Stomach (tissue), 8 donors: ENCODE measurements at regions not wholly inside any gene's neighbourhood (a gene's known extent, or its start where the extent isn't known, plus 50 kb on each side); places are given as distances from the start of the nearest gene placed in this dataset.

Experiments
- DNase-seq, 2 donors: peaks; one replicate each; pipeline versions ENCODE4 v3.0.0 to v3.0.0-alpha.2; 2013 to 2019
- H3K27ac ChIP-seq, 5 donors: fragments of 200-600 bp in 4 of 5; sonication (generic) in 4 of 5; one replicate each; pipeline ENCODE4 v1.5.1; 2013 to 2019; ENCODE audit warnings: mild to moderate bottlenecking in 1 of 5, moderate library complexity in 1 of 5
- H3K27me3 ChIP-seq, 3 donors: fragments of 200-600 bp; sonication (generic); one replicate each; pipeline ENCODE4 v1.5.1; 2017 to 2019; ENCODE audit warnings: mixed run types in 1 of 3
- H3K36me3 ChIP-seq, 4 donors: fragments of 200-600 bp; sonication (generic); 1 replicate in 3 of 4; 2 replicates in 1 of 4; pipeline ENCODE4 v1.5.1; 2016 to 2019
- H3K4me1 ChIP-seq, 4 donors: fragments of 200-600 bp; sonication (generic); one replicate each; pipeline ENCODE4 v1.5.1; 2016 to 2019
- H3K4me3 ChIP-seq, 4 donors: fragments of 200-600 bp; sonication (generic) in 3 of 4; one replicate each; pipeline ENCODE4 v1.5.1; 2016 to 2019; ENCODE audit warnings: mild to moderate bottlenecking in 1 of 4
- H3K9me3 ChIP-seq, 4 donors: fragments of 200-600 bp; sonication (generic); one replicate each; pipeline ENCODE4 v1.5.1; 2016 to 2019
- EP300 ChIP-seq: sonication (generic); formaldehyde crosslinking; IDR thresholded peaks from one replicate; pipeline ENCODE4 v1.6.1; 2017; ENCODE audit warnings: antibody characterized with exemption
- POLR2A ChIP-seq, 4 donors: fragments of 450-650 bp; IDR thresholded peaks; one replicate each; pipeline ENCODE4 v1.6.1; 2016; ENCODE audit warnings: antibody characterized with exemption in 4 of 4, control low read depth in 2 of 4, mild to moderate bottlenecking in 1 of 4, moderate library complexity in 1 of 4
- POLR2AphosphoS5 ChIP-seq, 3 donors: sonication (generic); formaldehyde crosslinking; IDR thresholded peaks; one replicate each; pipeline ENCODE4 v1.6.1; 2016; ENCODE audit warnings: antibody characterized with exemption in 3 of 3
- WGBS, 5 donors: extraction: QIAGEN DNeasy Blood & Tissue Kit in 3 of 5; methylation state at CpG; one replicate each; pipeline versions ENCODE4 v1.1.5 to v1.1.7; 2013 to 2018; 5-methylcytosine and 5-hydroxymethylcytosine counted together
- intact Hi-C: fragments of 100-400 bp; cut with DNase I; formaldehyde crosslinking; loops from one replicate; pipeline ENCODE4 v1.15.1; 2023; ENCODE audit warnings: low total_unique reads
- TF ChIP-seq, protein P1 (sequence below), 7 experiments: fragments of 450-650 bp in 4 of 7; fragments of 200-600 bp in 3 of 7; sonication (generic) in 3 of 7; IDR thresholded peaks; one replicate each; pipeline ENCODE4 v1.5.1; 2016 to 2019; ENCODE audit warnings: antibody characterized with exemption in 7 of 7, control low read depth in 2 of 7, mild to moderate bottlenecking in 1 of 7
- donor health status: healthy with polysubstance abuse.
- donor health status: Bipolar disorder and iron deficiency.
- donor health status: healthy.

DNA sequence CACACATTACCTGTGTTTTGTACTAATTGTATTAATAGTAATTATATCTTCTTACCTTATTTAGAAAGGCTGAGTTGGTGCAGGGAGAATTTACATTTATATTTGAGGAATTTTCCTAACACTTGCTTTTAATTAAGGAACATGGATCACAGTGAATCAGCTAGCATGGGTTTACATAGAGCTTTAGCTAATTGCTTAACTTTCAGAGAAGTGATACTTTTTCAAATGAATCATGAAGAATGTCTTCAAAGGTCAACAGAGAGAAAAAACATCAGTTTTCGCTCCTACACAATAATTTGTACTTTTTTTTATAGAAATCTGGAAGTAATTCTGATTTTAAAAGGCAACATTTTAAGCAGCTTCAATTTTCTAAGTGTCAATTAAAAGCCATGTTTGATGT, 195.0 kb upstream of the HEY2 start:
- Histone ChIP-seq H3K27ac (no peak overlapping the region), H3K4me1 (peaks cover 0 to 3% (median 0%) of the 10 kb centered on the region in 4 donors), H3K36me3 (no peaks in the 10 kb centered on the region), H3K9me3 (no peaks in the 10 kb centered on the region), H3K4me3 (no peak overlapping the region), H3K27me3 (no peaks in the 10 kb centered on the region)
- intact Hi-C loops: no loop called here
- WGBS, 5 donors: 69 to 81% (median 79%) methylated on average over 1 of the region's 1 CpG
- DNase-seq: no peak
- no peak for TF ChIP-seq POLR2AphosphoS5 (IDR thresholded peaks at IDR 0.05)
- TF ChIP-seq, protein P1, sequence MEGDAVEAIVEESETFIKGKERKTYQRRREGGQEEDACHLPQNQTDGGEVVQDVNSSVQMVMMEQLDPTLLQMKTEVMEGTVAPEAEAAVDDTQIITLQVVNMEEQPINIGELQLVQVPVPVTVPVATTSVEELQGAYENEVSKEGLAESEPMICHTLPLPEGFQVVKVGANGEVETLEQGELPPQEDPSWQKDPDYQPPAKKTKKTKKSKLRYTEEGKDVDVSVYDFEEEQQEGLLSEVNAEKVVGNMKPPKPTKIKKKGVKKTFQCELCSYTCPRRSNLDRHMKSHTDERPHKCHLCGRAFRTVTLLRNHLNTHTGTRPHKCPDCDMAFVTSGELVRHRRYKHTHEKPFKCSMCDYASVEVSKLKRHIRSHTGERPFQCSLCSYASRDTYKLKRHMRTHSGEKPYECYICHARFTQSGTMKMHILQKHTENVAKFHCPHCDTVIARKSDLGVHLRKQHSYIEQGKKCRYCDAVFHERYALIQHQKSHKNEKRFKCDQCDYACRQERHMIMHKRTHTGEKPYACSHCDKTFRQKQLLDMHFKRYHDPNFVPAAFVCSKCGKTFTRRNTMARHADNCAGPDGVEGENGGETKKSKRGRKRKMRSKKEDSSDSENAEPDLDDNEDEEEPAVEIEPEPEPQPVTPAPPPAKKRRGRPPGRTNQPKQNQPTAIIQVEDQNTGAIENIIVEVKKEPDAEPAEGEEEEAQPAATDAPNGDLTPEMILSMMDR (IDR thresholded peaks at IDR 0.05): no peak

DNA sequence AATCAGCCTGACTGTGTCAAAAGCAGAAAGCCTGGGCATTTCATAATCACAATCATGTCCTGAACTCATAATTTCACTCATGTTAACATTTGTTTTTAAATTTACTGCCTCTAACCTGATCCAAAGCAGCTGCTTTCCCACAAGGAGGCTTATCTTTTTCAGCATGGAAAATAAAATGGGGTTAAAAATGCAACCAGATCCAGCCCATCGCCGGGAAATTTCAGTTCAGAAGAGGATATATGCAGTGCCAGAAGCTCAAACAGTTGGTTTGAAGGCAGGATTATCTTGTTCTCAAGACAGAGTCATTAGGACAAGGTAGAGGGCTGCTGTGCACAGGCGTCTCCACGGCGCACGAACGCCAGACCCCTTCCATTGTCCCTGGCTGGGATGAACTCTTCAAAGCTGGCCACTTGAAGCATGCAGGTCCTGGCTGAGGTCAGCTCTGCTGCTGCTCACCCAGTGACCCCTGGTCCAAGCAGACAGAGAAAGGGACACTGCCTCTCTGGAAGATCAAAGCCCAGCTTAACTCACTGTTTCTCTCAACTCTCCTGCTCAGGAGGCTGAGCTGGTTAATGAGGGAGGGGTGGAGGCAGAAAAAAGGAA, 191.1 kb upstream of the HEY2 start:
- Histone ChIP-seq H3K9me3 (no peaks in the 10 kb centered on the region), H3K36me3 (no peaks in the 10 kb centered on the region), H3K27me3 (no peaks in the 10 kb centered on the region), H3K27ac (no peak overlapping the region), H3K4me3 (no peak overlapping the region), H3K4me1 (peaks cover 0 to 3% (median 0%) of the 10 kb centered on the region in 4 donors)
- WGBS, 5 donors: 44 to 50% (median 47%) methylated on average over 7 of the region's 7 CpGs
- TF ChIP-seq EP300 (no peak), POLR2A (IDR thresholded peaks at IDR 0.05) (no peak), POLR2AphosphoS5 (IDR thresholded peaks at IDR 0.05) (no peak)
- TF ChIP-seq, protein P1 (IDR thresholded peaks at IDR 0.05): no peak
- intact Hi-C loops: no loop called here
- no peak for DNase-seq

DNA sequence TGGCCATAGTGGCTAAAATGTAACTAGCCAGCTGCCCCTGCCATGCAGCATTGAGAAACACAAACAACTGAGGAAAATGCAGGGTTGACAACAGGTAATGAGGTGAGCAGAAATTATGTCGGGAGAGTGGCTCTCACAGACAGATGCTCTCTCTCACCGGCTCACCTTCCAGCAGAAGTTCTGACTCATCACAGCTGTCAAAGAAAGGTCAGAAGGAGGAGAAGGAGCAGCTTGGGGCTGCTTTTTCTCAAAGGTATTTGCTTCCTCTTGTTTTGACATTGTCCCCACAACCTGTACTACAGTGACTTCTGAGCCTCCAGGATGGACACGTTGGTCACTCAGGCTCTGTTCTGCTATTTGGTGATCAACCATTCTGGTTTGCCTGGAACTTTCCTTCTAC, 190.5 kb upstream of the HEY2 start:
- no peak for DNase-seq

DNA sequence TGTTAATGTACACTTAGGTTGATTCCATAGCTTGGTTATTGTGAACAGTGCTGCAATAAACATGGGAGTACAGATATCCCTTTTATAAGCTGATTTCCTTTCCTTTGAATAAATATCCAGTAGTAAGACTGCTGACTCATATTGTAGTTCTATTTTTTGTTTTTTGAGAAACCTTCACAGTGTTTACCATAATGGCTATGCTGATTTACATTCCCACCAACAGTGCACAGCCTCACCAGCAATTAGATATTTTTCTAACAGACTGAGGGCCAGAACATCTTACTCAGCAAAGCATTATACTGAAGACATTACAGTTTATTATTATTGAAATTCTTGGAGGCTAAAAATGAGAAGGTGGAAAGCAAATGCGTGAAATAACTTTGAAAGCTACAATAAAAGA, 187.3 kb upstream of the HEY2 start:
- TF ChIP-seq EP300 (no peak), POLR2AphosphoS5 (IDR thresholded peaks at IDR 0.05) (no peak), POLR2A (IDR thresholded peaks at IDR 0.05) (no peak)
- TF ChIP-seq, protein P1 (IDR thresholded peaks at IDR 0.05): no peak
- peaks cover 0 to 1% (median 0%) of the 10 kb centered on the region in 3 donors for H3K27me3 ChIP-seq
- DNase-seq: no peak

More for the DNA sequence above, 190.5 kb upstream of the HEY2 start:
- WGBS, 5 donors: 40 to 68% (median 55%) methylated on average over 3 of the region's 3 CpGs
- Histone ChIP-seq H3K27me3 (no peaks in the 10 kb centered on the region), H3K36me3 (no peaks in the 10 kb centered on the region), H3K4me3 (no peak overlapping the region), H3K4me1 (peaks cover 0 to 3% (median 0%) of the 10 kb centered on the region in 4 donors), H3K27ac (no peak overlapping the region), H3K9me3 (no peaks in the 10 kb centered on the region)
- intact Hi-C loops: no loop called here
- TF ChIP-seq POLR2AphosphoS5 (IDR thresholded peaks at IDR 0.05) (no peak), POLR2A (IDR thresholded peaks at IDR 0.05) (no peak), EP300 (no peak)
- TF ChIP-seq, protein P1 (IDR thresholded peaks at IDR 0.05): no peak

More for the DNA sequence above, 187.3 kb upstream of the HEY2 start:
- intact Hi-C loops: no loop called here
- Histone ChIP-seq H3K4me1 (peaks cover 0 to 3% (median 0%) of the 10 kb centered on the region in 4 donors), H3K4me3 (no peak overlapping the region), H3K36me3 (no peaks in the 10 kb centered on the region), H3K27ac (no peak overlapping the region), H3K9me3 (no peaks in the 10 kb centered on the region)
- 90 to 97% (median 95%) methylated on average over 1 of the region's 1 CpG for WGBS, 5 donors
